ENCODE measurements at regions not wholly inside any gene's neighbourhood (a gene's known extent, or its start where the extent isn't known, plus 50 kb on each side); places are given as distances from the start of the nearest gene placed in this dataset.

GRCh38 chr7:13563257-13563656, 426.2 kb downstream of the ETV1 start:
- TF ChIP-seq CTCF (conservative IDR thresholded peaks at IDR 0.05; ENCODE audit: low read depth in 2 of 2) (no peak), POLR2AphosphoS5 (IDR thresholded peaks at IDR 0.05; ENCODE audit: low read depth) (no peak), REST (IDR thresholded peaks at IDR 0.05; ENCODE audit: unreplicated experiment) (no peak), STAT1 (IDR thresholded peaks at IDR 0.05; ENCODE audit: unreplicated experiment) (no peak), CREB1 (CRISPR knock-in tag; IDR thresholded peaks at IDR 0.05; ENCODE audit: low read depth) (no peak), EZH2 (IDR thresholded peaks at IDR 0.05; ENCODE audit: low read depth, unreplicated experiment) (no peak), ZNF331 (CRISPR knock-in tag; IDR thresholded peaks at IDR 0.05; ENCODE audit: low read depth) (no peak), EZH2phosphoT487 (IDR thresholded peaks at IDR 0.05; ENCODE audit: unreplicated experiment) (no peak), ETS1 (IDR thresholded peaks at IDR 0.05) (no peak), JUNB (IDR thresholded peaks at IDR 0.05; ENCODE audit: unreplicated experiment) (no peak), NANOG (IDR thresholded peaks at IDR 0.05; ENCODE audit: borderline replicate concordance) (no peak), ZNF114 (CRISPR knock-in tag; IDR thresholded peaks at IDR 0.05) (no peak), ZNF462 (CRISPR knock-in tag; IDR thresholded peaks at IDR 0.05) (no peak)

All from GM23338 (cell line).